Thyroid gland (tissue), 4 donors: ENCODE measurements at regions not wholly inside any gene's neighbourhood (a gene's known extent, or its start where the extent isn't known, plus 50 kb on each side); places are given as distances from the start of the nearest gene placed in this dataset.
A peak's percentile ranks its signal among the peaks of the same experiment; 100 is the strongest.

ENCODE experiments used
- DNase-seq, 2 donors: peaks; one replicate each; pipeline ENCODE4 v3.0.0-alpha.2; 2019
- H3K27ac ChIP-seq, 3 donors: fragments of 200-600 bp; sonication (generic); 1 replicate in 2 of 3; 2 replicates in 1 of 3; pipeline ENCODE4 v1.5.1; 2016 to 2019; ENCODE audit warnings: mild to moderate bottlenecking in 1 of 3, moderate library complexity in 1 of 3
- H3K27me3 ChIP-seq: fragments of 200-600 bp; sonication (generic); one replicate; pipeline ENCODE4 v1.5.1; 2019
- H3K36me3 ChIP-seq, 2 donors: fragments of 200-600 bp; sonication (generic); one replicate each; pipeline ENCODE4 v1.5.1; 2016 to 2019
- H3K4me1 ChIP-seq, 2 donors: fragments of 200-600 bp; sonication (generic); one replicate each; pipeline ENCODE4 v1.5.1; 2017 to 2019
- H3K4me3 ChIP-seq, 3 donors: fragments of 200-600 bp; sonication (generic); replicated peaks in 1 of 3; 1 replicate in 2 of 3; 2 replicates in 1 of 3; pipeline ENCODE4 v1.5.1; 2016; ENCODE audit warnings: mild to moderate bottlenecking in 1 of 3
- H3K9me3 ChIP-seq: fragments of 200-600 bp; sonication (generic); one replicate; pipeline ENCODE4 v1.5.1; 2017
- CTCF ChIP-seq, 6 experiments: fragments of 200-600 bp in 3 of 6; fragments of 450-650 bp in 3 of 6; sonication (generic) in 3 of 6; IDR thresholded peaks; one replicate each; pipeline ENCODE4 v1.5.1; 2016 to 2019; ENCODE audit warnings: antibody characterized with exemption in 6 of 6, mild to moderate bottlenecking in 2 of 6, inconsistent platforms in 1 of 6, moderate library complexity in 1 of 6
- POLR2A ChIP-seq, 2 donors: fragments of 450-650 bp; IDR thresholded peaks; one replicate each; pipeline ENCODE4 v1.6.1; 2017; ENCODE audit warnings: antibody characterized with exemption in 2 of 2, mild to moderate bottlenecking in 2 of 2, moderate library complexity in 1 of 2
- WGBS, 2 donors: methylation state at CpG; one replicate each; pipeline ENCODE4 v1.1.5; 2017; 5-methylcytosine and 5-hydroxymethylcytosine counted together
- intact Hi-C: fragments of 100-400 bp; cut with DNase I; formaldehyde crosslinking; loops from one replicate; pipeline ENCODE4 v1.15.1; 2023

- WGBS, 2 donors, result 32 to 33% methylated on average over 2 of the region's 2 CpGs
- Histone ChIP-seq H3K9me3 (no peaks in the 10 kb centered on the region), H3K36me3 (no peaks in the 10 kb centered on the region), H3K27me3 (no peaks in the 10 kb centered on the region), H3K27ac (no peak overlapping the region), H3K4me3 (no peak overlapping the region), H3K4me1 (no peaks in the 10 kb centered on the region)
- intact Hi-C loops, result no loop called here
- DNase-seq, result no peak
- no peak for TF ChIP-seq CTCF (IDR thresholded peaks at IDR 0.05)
Measured at GRCh38 chr9:81076131-81076530, 613.2 kb downstream of the TLE1 start.

DNA sequence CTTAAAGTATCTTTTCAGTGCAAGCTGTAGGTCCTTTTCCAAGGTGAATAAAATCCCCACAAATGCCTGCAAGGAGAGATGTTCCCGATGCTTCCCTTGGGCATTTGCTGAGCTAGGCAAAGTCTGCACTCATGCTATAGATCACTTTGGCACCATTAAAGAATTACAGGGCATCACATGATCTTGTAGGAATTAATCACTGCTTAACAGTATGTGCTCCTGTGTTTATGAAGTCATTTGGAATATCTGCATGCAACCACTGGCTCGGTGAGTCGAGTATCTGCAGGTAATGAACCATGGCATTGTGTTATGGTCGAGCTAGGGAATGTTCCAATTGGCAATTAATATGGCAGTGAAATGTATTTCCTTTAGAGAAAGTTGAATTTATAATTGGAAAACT lies 615.1 kb downstream of the TLE1 start:
- H3K9me3 ChIP-seq, result no peaks in the 10 kb centered on the region
- no peaks in the 10 kb centered on the region for H3K36me3 ChIP-seq
- H3K4me3 ChIP-seq, result no peak overlapping the region
- DNase-seq, result no peak
- 45 to 70% methylated on average over 4 of the region's 4 CpGs for WGBS, 2 donors
- H3K27ac ChIP-seq, result no peak overlapping the region
- intact Hi-C loops, result no loop called here
- no peaks in the 10 kb centered on the region for H3K4me1 ChIP-seq
- no peaks in the 10 kb centered on the region for H3K27me3 ChIP-seq
- no peak for TF ChIP-seq POLR2A (IDR thresholded peaks at IDR 0.05)
- no peak for TF ChIP-seq CTCF (IDR thresholded peaks at IDR 0.05)

GRCh38 chr9:81073821-81074220 lies 615.5 kb downstream of the TLE1 start:
- no peaks in the 10 kb centered on the region for H3K36me3 ChIP-seq
- no peak overlapping the region for H3K4me3 ChIP-seq
- WGBS, 2 donors, result 74 to 89% methylated on average over 4 of the region's 4 CpGs
- no peaks in the 10 kb centered on the region for H3K9me3 ChIP-seq
- no peak for TF ChIP-seq POLR2A (IDR thresholded peaks at IDR 0.05)
- TF ChIP-seq CTCF (IDR thresholded peaks at IDR 0.05), result no peak
- intact Hi-C loops, result no loop called here
- H3K4me1 ChIP-seq, result no peaks in the 10 kb centered on the region
- no peaks in the 10 kb centered on the region for H3K27me3 ChIP-seq
- H3K27ac ChIP-seq, result no peak overlapping the region
- no peak for DNase-seq

DNA sequence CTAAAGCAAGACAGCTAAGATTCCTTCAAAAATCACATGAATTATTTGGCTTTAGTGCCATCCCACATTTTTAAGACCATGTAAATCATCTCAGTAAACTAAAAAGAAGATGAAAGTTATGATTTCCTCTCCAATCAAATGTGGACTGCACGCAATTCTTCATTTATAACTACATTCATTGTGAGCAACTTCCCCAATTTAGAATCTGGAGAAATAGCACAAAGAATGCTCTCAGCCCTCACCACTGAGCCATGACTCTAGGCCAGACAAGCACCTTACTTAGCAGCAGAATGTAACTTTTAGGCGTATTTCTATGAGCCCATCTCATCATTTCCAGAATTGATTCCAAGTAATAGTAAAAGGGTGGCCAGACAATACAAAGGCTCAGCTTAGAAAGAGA lies 616.6 kb downstream of the TLE1 start:
- WGBS, 2 donors, result 53 to 55% methylated on average over 2 of the region's 2 CpGs
- Histone ChIP-seq H3K27me3 (no peaks in the 10 kb centered on the region), H3K9me3 (no peaks in the 10 kb centered on the region), H3K4me1 (no peaks in the 10 kb centered on the region), H3K27ac (no peak overlapping the region), H3K4me3 (no peak overlapping the region), H3K36me3 (no peaks in the 10 kb centered on the region)
- DNase-seq, result peak in 1 of 2 donors; percentile 26
- intact Hi-C loops, result no loop called here
- TF ChIP-seq CTCF (IDR thresholded peaks at IDR 0.05), result no peak
- no peak for TF ChIP-seq POLR2A (IDR thresholded peaks at IDR 0.05)

DNA sequence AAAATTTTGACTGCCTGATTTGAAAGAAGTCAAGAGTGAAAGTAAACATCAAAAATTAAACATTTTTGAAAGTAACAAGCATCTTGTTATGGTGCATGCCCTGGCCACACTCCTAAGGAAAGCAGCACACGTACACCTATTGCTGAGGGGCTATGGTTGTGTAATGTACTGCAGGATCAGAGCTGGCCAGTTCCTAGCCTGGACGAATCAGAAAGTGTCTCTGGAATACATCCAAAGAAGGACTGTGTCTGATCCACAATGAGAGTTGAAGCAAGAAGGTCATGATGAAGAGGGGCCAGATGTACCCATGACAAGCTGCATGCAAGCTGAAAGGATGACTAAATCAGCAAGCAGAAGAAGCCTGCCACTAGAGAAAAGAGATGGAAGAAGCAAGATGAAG lies 618.2 kb downstream of the TLE1 start:
- no peak for TF ChIP-seq CTCF (IDR thresholded peaks at IDR 0.05)
- TF ChIP-seq POLR2A (IDR thresholded peaks at IDR 0.05), result no peak
- Histone ChIP-seq H3K36me3 (no peaks in the 10 kb centered on the region), H3K9me3 (no peaks in the 10 kb centered on the region), H3K27ac (no peak overlapping the region), H3K4me1 (no peaks in the 10 kb centered on the region), H3K27me3 (no peaks in the 10 kb centered on the region), H3K4me3 (no peak overlapping the region)
- intact Hi-C loops, result no loop called here
- DNase-seq, result no peak
- WGBS, 2 donors, result 46 to 51% methylated on average over 2 of the region's 2 CpGs
